GM18873 (cell line): ENCODE measurements at regions not wholly inside any gene's neighbourhood (a gene's known extent, or its start where the extent isn't known, plus 50 kb on each side); places are given as distances from the start of the nearest gene placed in this dataset.

Experiments used
- ATAC-seq: cut with Tn5 transposase; IDR thresholded peaks from one replicate; pipeline ENCODE4 v1.9.1; 2021; ENCODE audit warnings: mild to moderate bottlenecking, moderate library complexity, moderate number of reproducible peaks; ENCODE audit not compliant: unreplicated experiment, low FRiP score

GRCh38 chr21:27122686-27123085 lies 155.8 kb upstream of the ADAMTS5 start:
- ATAC-seq = no peak

- ATAC-seq = no peak
Measured at GRCh38 chr21:27114111-27114510, 147.2 kb upstream of the ADAMTS5 start.

GRCh38 chr21:27112186-27112585 lies 145.3 kb upstream of the ADAMTS5 start:
- no peak for ATAC-seq

DNA sequence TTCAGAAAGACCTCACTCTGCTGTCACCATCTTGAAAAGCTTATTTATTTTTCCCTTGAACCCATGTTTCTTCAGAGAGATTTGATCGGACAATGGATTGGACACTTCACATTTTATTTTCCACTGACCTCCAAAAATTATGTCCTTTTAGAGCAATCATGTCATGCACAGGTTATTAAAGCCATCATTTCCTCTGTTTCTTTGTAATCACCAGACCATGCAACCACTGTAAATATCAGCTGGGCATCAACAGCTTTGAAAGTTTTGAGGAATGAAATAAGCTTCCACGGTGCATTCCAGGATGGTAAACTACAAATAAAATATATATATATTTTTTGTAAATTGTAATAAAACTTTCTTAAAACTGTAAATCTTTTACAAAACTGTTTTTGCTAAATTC lies 144.1 kb upstream of the ADAMTS5 start:
- ATAC-seq = no peak

- ATAC-seq = no peak
Measured at GRCh38 chr21:27108701-27109100, 141.8 kb upstream of the ADAMTS5 start.

DNA sequence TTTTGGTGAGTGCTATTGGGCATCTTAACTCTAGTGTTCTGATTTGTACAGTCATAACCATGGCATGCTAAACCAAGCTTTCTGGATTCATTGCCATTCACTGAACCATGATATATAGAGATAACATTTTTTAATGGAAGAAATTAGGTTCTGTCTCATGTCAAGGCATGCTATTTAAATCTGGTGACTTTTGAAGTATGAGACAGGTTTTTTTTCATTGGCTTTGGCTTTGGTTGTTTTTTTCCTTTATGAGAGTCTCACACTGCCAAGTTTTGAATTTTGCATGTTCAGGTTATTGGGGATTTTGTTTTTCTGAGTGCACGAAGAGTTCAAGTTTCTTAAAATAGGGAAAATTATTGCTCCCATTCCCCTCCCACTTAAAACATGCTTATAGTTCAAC lies 141.3 kb upstream of the ADAMTS5 start:
- no peak for ATAC-seq

GRCh38 chr21:27104846-27105431 lies 138.1 kb upstream of the ADAMTS5 start:
- ATAC-seq = no peak

GRCh38 chr21:27103768-27104167 lies 136.9 kb upstream of the ADAMTS5 start:
- ATAC-seq = no peak

GRCh38 chr21:27101523-27101922 lies 134.6 kb upstream of the ADAMTS5 start:
- no peak for ATAC-seq

- no peak for ATAC-seq
Measured at GRCh38 chr21:27094184-27094948, 127.5 kb upstream of the ADAMTS5 start.

GRCh38 chr21:27086630-27087029 lies 119.7 kb upstream of the ADAMTS5 start:
- no peak for ATAC-seq

DNA sequence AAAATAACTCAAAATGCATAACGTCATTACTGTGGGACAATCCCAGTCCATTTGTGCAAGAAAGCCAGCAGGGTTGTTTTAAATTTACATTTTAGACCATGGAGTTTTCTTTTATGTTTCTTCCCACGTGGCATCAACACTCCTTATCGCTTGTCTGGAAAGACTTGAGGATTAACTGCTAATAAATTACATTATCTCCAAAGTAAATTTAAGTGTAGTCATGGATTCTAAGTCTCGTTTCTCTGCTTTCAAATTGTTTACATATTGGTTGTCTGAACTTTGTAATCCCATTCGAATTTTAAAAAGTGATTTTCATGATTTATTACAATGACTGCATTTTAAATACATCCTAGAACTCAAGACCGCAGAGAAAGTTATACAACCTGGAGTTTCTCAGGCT lies 119.3 kb upstream of the ADAMTS5 start:
- no peak for ATAC-seq

GRCh38 chr21:27085387-27085786 lies 118.5 kb upstream of the ADAMTS5 start:
- ATAC-seq = no peak

GRCh38 chr21:27083144-27083543 lies 116.3 kb upstream of the ADAMTS5 start:
- no peak for ATAC-seq

DNA sequence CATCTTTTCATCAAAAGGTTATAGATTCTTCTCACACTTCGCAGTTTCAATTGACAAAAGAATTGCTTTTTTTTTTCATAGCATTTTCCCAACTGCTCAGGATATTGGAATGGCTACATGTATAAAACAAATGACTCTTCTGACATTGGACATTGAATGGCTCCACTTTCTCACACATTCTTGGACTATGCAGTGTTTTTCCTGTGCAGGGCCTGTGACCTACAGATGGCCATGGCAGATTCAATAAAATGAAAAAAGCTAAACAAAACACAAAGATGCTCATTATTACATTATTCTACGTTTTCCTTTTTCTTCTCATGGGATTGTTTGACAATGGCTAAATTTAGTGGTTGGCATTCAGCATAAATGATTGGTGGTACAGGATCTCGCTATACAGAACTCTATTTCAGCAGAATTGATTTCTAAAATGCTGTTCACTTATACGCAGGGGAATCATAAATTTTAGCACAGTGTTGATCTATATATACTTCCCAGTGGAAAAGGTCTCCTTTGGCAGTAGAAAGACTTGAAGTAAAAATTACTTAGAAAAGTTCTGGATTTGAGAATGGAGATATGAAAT lies 115.6 kb upstream of the ADAMTS5 start:
- ATAC-seq = no peak

- ATAC-seq = no peak
Measured at GRCh38 chr21:27079636-27080240, 112.8 kb upstream of the ADAMTS5 start.

DNA sequence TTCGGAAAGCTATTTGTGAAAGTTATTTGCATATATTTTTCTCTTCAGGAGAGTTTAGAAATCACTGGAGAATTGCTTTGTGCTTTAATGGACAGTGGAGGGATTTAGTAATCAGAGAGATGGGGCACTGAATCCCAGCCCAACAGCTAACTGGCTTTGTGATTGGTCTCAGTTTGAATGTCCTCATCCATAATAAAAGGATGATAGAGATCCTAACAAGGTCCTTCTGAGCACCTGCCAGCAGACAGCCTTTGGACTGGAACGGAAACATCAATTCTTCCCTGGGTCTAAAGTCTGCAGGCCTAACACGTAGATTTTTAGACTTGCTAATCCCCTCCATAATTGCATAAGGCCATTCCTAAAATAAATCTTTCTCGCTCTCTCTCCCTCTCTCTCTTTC lies 112.0 kb upstream of the ADAMTS5 start:
- ATAC-seq = no peak

GRCh38 chr21:27077501-27077900 lies 110.6 kb upstream of the ADAMTS5 start:
- ATAC-seq = no peak

DNA sequence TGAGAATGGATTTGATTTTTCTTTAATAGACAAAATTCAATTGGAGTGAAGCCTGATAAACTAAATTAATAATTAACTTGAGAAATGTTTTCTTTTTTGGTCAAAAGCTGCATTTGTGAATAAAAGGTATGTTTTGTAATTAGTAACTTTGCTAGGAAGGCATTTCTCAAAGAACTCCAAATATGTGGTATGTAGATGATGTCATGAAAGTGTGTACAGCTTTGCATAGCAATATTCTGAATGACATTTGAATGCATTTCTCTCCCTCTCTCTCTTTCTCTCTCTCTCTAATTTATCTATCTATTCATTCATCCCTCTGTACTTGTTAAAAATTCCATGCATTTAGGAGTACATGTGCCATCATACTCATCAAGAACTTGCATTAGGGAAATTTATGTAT lies 109.1 kb upstream of the ADAMTS5 start:
- ATAC-seq = no peak

GRCh38 chr21:27070861-27071670 lies 104.2 kb upstream of the ADAMTS5 start:
- no peak for ATAC-seq

GRCh38 chr21:27068811-27069210 lies 101.9 kb upstream of the ADAMTS5 start:
- ATAC-seq = no peak
